Stomach (tissue), 8 donors: ENCODE measurements at regions not wholly inside any gene's neighbourhood (a gene's known extent, or its start where the extent isn't known, plus 50 kb on each side); places are given as distances from the start of the nearest gene placed in this dataset.

Experiments used
- DNase-seq, 2 donors: peaks; one replicate each; pipeline versions ENCODE4 v3.0.0 to v3.0.0-alpha.2; 2013 to 2019
- H3K27ac ChIP-seq, 5 donors: fragments of 200-600 bp in 4 of 5; sonication (generic) in 4 of 5; one replicate each; pipeline ENCODE4 v1.5.1; 2013 to 2019; ENCODE audit warnings: mild to moderate bottlenecking in 1 of 5, moderate library complexity in 1 of 5
- H3K27me3 ChIP-seq, 3 donors: fragments of 200-600 bp; sonication (generic); one replicate each; pipeline ENCODE4 v1.5.1; 2017 to 2019; ENCODE audit warnings: mixed run types in 1 of 3
- H3K36me3 ChIP-seq, 4 donors: fragments of 200-600 bp; sonication (generic); 1 replicate in 3 of 4; 2 replicates in 1 of 4; pipeline ENCODE4 v1.5.1; 2016 to 2019
- H3K4me1 ChIP-seq, 4 donors: fragments of 200-600 bp; sonication (generic); one replicate each; pipeline ENCODE4 v1.5.1; 2016 to 2019
- H3K4me3 ChIP-seq, 4 donors: fragments of 200-600 bp; sonication (generic) in 3 of 4; one replicate each; pipeline ENCODE4 v1.5.1; 2016 to 2019; ENCODE audit warnings: mild to moderate bottlenecking in 1 of 4
- H3K9me3 ChIP-seq, 4 donors: fragments of 200-600 bp; sonication (generic); one replicate each; pipeline ENCODE4 v1.5.1; 2016 to 2019
- CTCF ChIP-seq, 7 experiments: fragments of 450-650 bp in 4 of 7; fragments of 200-600 bp in 3 of 7; sonication (generic) in 3 of 7; IDR thresholded peaks; one replicate each; pipeline ENCODE4 v1.5.1; 2016 to 2019; ENCODE audit warnings: antibody characterized with exemption in 7 of 7, control low read depth in 2 of 7, mild to moderate bottlenecking in 1 of 7
- EP300 ChIP-seq: sonication (generic); formaldehyde crosslinking; IDR thresholded peaks from one replicate; pipeline ENCODE4 v1.6.1; 2017; ENCODE audit warnings: antibody characterized with exemption
- POLR2A ChIP-seq, 4 donors: fragments of 450-650 bp; IDR thresholded peaks; one replicate each; pipeline ENCODE4 v1.6.1; 2016; ENCODE audit warnings: antibody characterized with exemption in 4 of 4, control low read depth in 2 of 4, mild to moderate bottlenecking in 1 of 4, moderate library complexity in 1 of 4
- POLR2AphosphoS5 ChIP-seq, 3 donors: sonication (generic); formaldehyde crosslinking; IDR thresholded peaks; one replicate each; pipeline ENCODE4 v1.6.1; 2016; ENCODE audit warnings: antibody characterized with exemption in 3 of 3
- WGBS, 5 donors: extraction: QIAGEN DNeasy Blood & Tissue Kit in 3 of 5; methylation state at CpG; one replicate each; pipeline versions ENCODE4 v1.1.5 to v1.1.7; 2013 to 2018; 5-methylcytosine and 5-hydroxymethylcytosine counted together
- intact Hi-C: fragments of 100-400 bp; cut with DNase I; formaldehyde crosslinking; loops from one replicate; pipeline ENCODE4 v1.15.1; 2023; ENCODE audit warnings: low total_unique reads
- donor health status: healthy with polysubstance abuse.
- donor health status: Bipolar disorder and iron deficiency.
- donor health status: healthy.

GRCh38 chr2:76288146-76288545 lies 577.4 kb upstream of the GCFC2 start:
- no peaks in the 10 kb centered on the region for H3K4me1 ChIP-seq
- DNase-seq = no peak
- H3K9me3 ChIP-seq = no peaks in the 10 kb centered on the region
- H3K27ac ChIP-seq = no peak overlapping the region
- H3K27me3 ChIP-seq = no peaks in the 10 kb centered on the region
- intact Hi-C loops = no loop called here
- TF ChIP-seq CTCF (IDR thresholded peaks at IDR 0.05) (no peak), POLR2AphosphoS5 (IDR thresholded peaks at IDR 0.05) (no peak), EP300 (no peak), POLR2A (IDR thresholded peaks at IDR 0.05) (no peak)
- WGBS, 5 donors = 57 to 97% (median 82%) methylated on average over 2 of the region's 2 CpGs
- no peaks in the 10 kb centered on the region for H3K36me3 ChIP-seq
- no peak overlapping the region for H3K4me3 ChIP-seq

GRCh38 chr2:76283350-76283749 lies 572.6 kb upstream of the GCFC2 start:
- intact Hi-C loops = no loop called here
- H3K4me1 ChIP-seq = no peaks in the 10 kb centered on the region
- DNase-seq = no peak

GRCh38 chr2:76281156-76281841 lies 570.6 kb upstream of the GCFC2 start:
- Histone ChIP-seq H3K36me3 (no peaks in the 10 kb centered on the region), H3K4me3 (no peak overlapping the region), H3K27ac (no peak overlapping the region), H3K9me3 (no peaks in the 10 kb centered on the region), H3K4me1 (no peaks in the 10 kb centered on the region), H3K27me3 (no peaks in the 10 kb centered on the region)
- no peak for TF ChIP-seq POLR2A (IDR thresholded peaks at IDR 0.05)
- no peak for TF ChIP-seq CTCF (IDR thresholded peaks at IDR 0.05)
- TF ChIP-seq EP300 = no peak
- no peak for TF ChIP-seq POLR2AphosphoS5 (IDR thresholded peaks at IDR 0.05)
- no peak for DNase-seq
- 62 to 77% (median 70%) methylated on average over 2 of the region's 2 CpGs for WGBS, 5 donors
- intact Hi-C loops = no loop called here

More at GRCh38 chr2:76283350-76283749, 572.6 kb upstream of the GCFC2 start:
- Histone ChIP-seq H3K27me3 (no peaks in the 10 kb centered on the region), H3K4me3 (no peak overlapping the region), H3K9me3 (no peaks in the 10 kb centered on the region), H3K36me3 (no peaks in the 10 kb centered on the region), H3K27ac (no peak overlapping the region)
- TF ChIP-seq POLR2AphosphoS5 (IDR thresholded peaks at IDR 0.05) (no peak), POLR2A (IDR thresholded peaks at IDR 0.05) (no peak), CTCF (IDR thresholded peaks at IDR 0.05) (no peak), EP300 (no peak)

GRCh38 chr2:76280686-76281085 lies 570.0 kb upstream of the GCFC2 start:
- no peak for DNase-seq
- Histone ChIP-seq H3K36me3 (no peaks in the 10 kb centered on the region), H3K27ac (no peak overlapping the region), H3K4me1 (no peaks in the 10 kb centered on the region), H3K4me3 (no peak overlapping the region), H3K27me3 (no peaks in the 10 kb centered on the region), H3K9me3 (no peaks in the 10 kb centered on the region)
- TF ChIP-seq POLR2A (IDR thresholded peaks at IDR 0.05) (no peak), POLR2AphosphoS5 (IDR thresholded peaks at IDR 0.05) (no peak), CTCF (IDR thresholded peaks at IDR 0.05) (no peak), EP300 (no peak)
- WGBS, 5 donors = 42 to 53% (median 45%) methylated on average over 2 of the region's 2 CpGs
- intact Hi-C loops = no loop called here
